ENCODE measurements at regions not wholly inside any gene's neighbourhood (a gene's known extent, or its start where the extent isn't known, plus 50 kb on each side); places are given as distances from the start of the nearest gene placed in this dataset.

GRCh38 chr1:87685311-87686135 lies 356.8 kb downstream of the LMO4 start:
- H3K79me2 ChIP-seq (ENCODE audit: control insufficient read depth, insufficient read depth, low read length), result no peaks in the 10 kb centered on the region
- no peaks in the 10 kb centered on the region for H4K20me1 ChIP-seq (ENCODE audit: control insufficient read depth, extremely low read depth, insufficient read depth, low read length)
- peaks cover 5% of the 10 kb centered on the region for H3K4me1 ChIP-seq (ENCODE audit: control insufficient read depth, extremely low read depth, insufficient read depth, low read length)
- no peak overlapping the region for H3K27ac ChIP-seq (ENCODE audit: insufficient read depth, low read length)
- H3K9me3 ChIP-seq (ENCODE audit: control insufficient read depth, insufficient read depth, low read depth, low read length), result no peaks in the 10 kb centered on the region
- TF ChIP-seq CTCF (conservative IDR thresholded peaks at IDR 0.05 in 1 of 2, IDR thresholded peaks at IDR 0.05 in 1 of 2; ENCODE audit: low read depth in 1 of 2, low read length in 2 of 2) (no peak), EZH2 (IDR thresholded peaks at IDR 0.05; ENCODE audit: low read length, missing control alignments) (no peak)
- peak overlapping the region; percentile 93 for H2AFZ ChIP-seq (ENCODE audit: low read length)
- H3K4me2 ChIP-seq (ENCODE audit: extremely low read depth, insufficient read depth, low read length), result peak overlapping the region; percentile 88
- no peak overlapping the region for H3K9ac ChIP-seq (ENCODE audit: insufficient read depth, low read length)
- H3K36me3 ChIP-seq (ENCODE audit: control insufficient read depth, insufficient read depth, low read length), result no peaks in the 10 kb centered on the region
- H3K4me3 ChIP-seq (replicated peaks in 1 of 4; ENCODE audit: control extremely low read depth in 1 of 4, insufficient read depth in 1 of 4, low read depth in 3 of 4, low read length in 4 of 4), result peak overlapping the region in 2 of 4 experiments; percentile 1 to 76
- H3K27me3 ChIP-seq (ENCODE audit: control insufficient read depth, insufficient read depth, low read length), result no peaks in the 10 kb centered on the region
- peak; percentile 44 to 49 for DNase-seq (ENCODE audit: low read depth in 2 of 2)

DNA sequence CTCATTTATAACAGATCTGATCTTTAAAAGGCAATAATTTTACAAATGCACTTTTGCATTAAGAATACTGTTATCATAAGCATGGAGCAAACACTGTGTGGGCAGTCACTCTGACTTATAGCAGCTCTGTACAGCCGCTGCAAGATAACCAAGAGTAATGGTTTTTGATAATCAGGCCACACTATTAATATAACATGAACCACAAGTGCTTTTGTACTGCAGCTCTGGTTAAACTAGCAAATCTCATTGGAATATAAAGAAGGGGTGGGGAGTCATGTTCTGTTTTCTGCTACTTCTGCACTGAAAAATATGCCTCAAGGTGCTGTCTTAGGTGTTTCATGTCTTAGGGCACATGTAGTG lies 357.4 kb downstream of the LMO4 start:
- no peaks in the 10 kb centered on the region for H3K79me2 ChIP-seq (ENCODE audit: control insufficient read depth, insufficient read depth, low read length)
- no peaks in the 10 kb centered on the region for H3K36me3 ChIP-seq (ENCODE audit: control insufficient read depth, insufficient read depth, low read length)
- TF ChIP-seq CTCF (conservative IDR thresholded peaks at IDR 0.05 in 1 of 2, IDR thresholded peaks at IDR 0.05 in 1 of 2; ENCODE audit: low read depth in 1 of 2, low read length in 2 of 2) (no peak), EZH2 (IDR thresholded peaks at IDR 0.05; ENCODE audit: low read length, missing control alignments) (no peak)
- no peak overlapping the region for H2AFZ ChIP-seq (ENCODE audit: low read length)
- peaks cover 5% of the 10 kb centered on the region for H3K4me1 ChIP-seq (ENCODE audit: control insufficient read depth, extremely low read depth, insufficient read depth, low read length)
- H3K4me2 ChIP-seq (ENCODE audit: extremely low read depth, insufficient read depth, low read length), result no peak overlapping the region
- H3K4me3 ChIP-seq (replicated peaks in 1 of 4; ENCODE audit: control extremely low read depth in 1 of 4, insufficient read depth in 1 of 4, low read depth in 3 of 4, low read length in 4 of 4), result no peak overlapping the region
- no peaks in the 10 kb centered on the region for H3K27me3 ChIP-seq (ENCODE audit: control insufficient read depth, insufficient read depth, low read length)
- H4K20me1 ChIP-seq (ENCODE audit: control insufficient read depth, extremely low read depth, insufficient read depth, low read length), result no peaks in the 10 kb centered on the region
- no peak overlapping the region for H3K9ac ChIP-seq (ENCODE audit: insufficient read depth, low read length)
- H3K27ac ChIP-seq (ENCODE audit: insufficient read depth, low read length), result no peak overlapping the region
- DNase-seq (ENCODE audit: low read depth in 2 of 2), result peak in 1 of 2 donors; percentile 62
- no peaks in the 10 kb centered on the region for H3K9me3 ChIP-seq (ENCODE audit: control insufficient read depth, insufficient read depth, low read depth, low read length)

- DNase-seq (ENCODE audit: low read depth in 2 of 2), result no peak
- Histone ChIP-seq H4K20me1 (ENCODE audit: control insufficient read depth, extremely low read depth, insufficient read depth, low read length) (no peaks in the 10 kb centered on the region), H3K27me3 (ENCODE audit: control insufficient read depth, insufficient read depth, low read length) (no peaks in the 10 kb centered on the region), H3K4me1 (ENCODE audit: control insufficient read depth, extremely low read depth, insufficient read depth, low read length) (peaks cover 5% of the 10 kb centered on the region), H3K9ac (ENCODE audit: insufficient read depth, low read length) (no peak overlapping the region), H3K4me2 (ENCODE audit: extremely low read depth, insufficient read depth, low read length) (no peak overlapping the region), H3K36me3 (ENCODE audit: control insufficient read depth, insufficient read depth, low read length) (no peaks in the 10 kb centered on the region), H3K9me3 (ENCODE audit: control insufficient read depth, insufficient read depth, low read depth, low read length) (no peaks in the 10 kb centered on the region), H3K4me3 (replicated peaks in 1 of 4; ENCODE audit: control extremely low read depth in 1 of 4, insufficient read depth in 1 of 4, low read depth in 3 of 4, low read length in 4 of 4) (no peak overlapping the region), H3K27ac (ENCODE audit: insufficient read depth, low read length) (no peak overlapping the region), H2AFZ (ENCODE audit: low read length) (no peak overlapping the region), H3K79me2 (ENCODE audit: control insufficient read depth, insufficient read depth, low read length) (no peaks in the 10 kb centered on the region)
- TF ChIP-seq EZH2 (IDR thresholded peaks at IDR 0.05; ENCODE audit: low read length, missing control alignments), result no peak
- TF ChIP-seq CTCF (conservative IDR thresholded peaks at IDR 0.05 in 1 of 2, IDR thresholded peaks at IDR 0.05 in 1 of 2; ENCODE audit: low read depth in 1 of 2, low read length in 2 of 2), result no peak
Observed at GRCh38 chr1:87686671-87687070, 358.0 kb downstream of the LMO4 start.

Data from fibroblast of lung (primary cell).